ENCODE measurements at regions not wholly inside any gene's neighbourhood (a gene's known extent, or its start where the extent isn't known, plus 50 kb on each side); places are given as distances from the start of the nearest gene placed in this dataset.
"Not testable (repeated sequence)": the region's sequence is repeated elsewhere in the genome, so short reads cannot be mapped to it uniquely, and the experiment has no call there.

- Mint-ChIP-seq H3K36me3 (ENCODE audit: low read depth, unreplicated experiment) (no peaks in the 10 kb centered on the region), H3K4me3 (ENCODE audit: unreplicated experiment) (no peak overlapping the region), H3K4me1 (ENCODE audit: unreplicated experiment) (no peaks in the 10 kb centered on the region), H3K9me3 (ENCODE audit: unreplicated experiment) (no peaks in the 10 kb centered on the region), H3K27ac (ENCODE audit: unreplicated experiment) (no peak overlapping the region), H3K27me3 (ENCODE audit: unreplicated experiment) (peaks cover 1% of the 10 kb centered on the region)
- no peak for TF ChIP-seq CTCF (IDR thresholded peaks at IDR 0.05; ENCODE audit: unreplicated experiment)
- no peak for DNase-seq (ENCODE audit: low spot score)
Observed at GRCh38 chr12:114547636-114548035, 136.3 kb downstream of the TBX3 start.

- no peaks in the 10 kb centered on the region for H3K4me1 Mint-ChIP-seq (ENCODE audit: unreplicated experiment)
- H3K27ac Mint-ChIP-seq (ENCODE audit: unreplicated experiment): no peak overlapping the region
Observed at GRCh38 chr12:114530417-114530816, 124.5 kb upstream of the TBX5 start.

GRCh38 chr12:114529966-114530365 is 124.0 kb upstream of the TBX5 start:
- DNase-seq (ENCODE audit: low spot score): no peak
- Mint-ChIP-seq H3K4me3 (ENCODE audit: unreplicated experiment) (no peak overlapping the region), H3K4me1 (ENCODE audit: unreplicated experiment) (no peaks in the 10 kb centered on the region), H3K36me3 (ENCODE audit: low read depth, unreplicated experiment) (no peaks in the 10 kb centered on the region), H3K9me3 (ENCODE audit: unreplicated experiment) (no peaks in the 10 kb centered on the region), H3K27ac (ENCODE audit: unreplicated experiment) (no peak overlapping the region), H3K27me3 (ENCODE audit: unreplicated experiment) (peaks cover 3% of the 10 kb centered on the region)
- no peak for TF ChIP-seq CTCF (IDR thresholded peaks at IDR 0.05; ENCODE audit: unreplicated experiment)

More at GRCh38 chr12:114530417-114530816, 124.5 kb upstream of the TBX5 start:
- H3K27me3 Mint-ChIP-seq (ENCODE audit: unreplicated experiment): peaks cover 3% of the 10 kb centered on the region
- H3K9me3 Mint-ChIP-seq (ENCODE audit: unreplicated experiment): no peaks in the 10 kb centered on the region
- no peak overlapping the region for H3K4me3 Mint-ChIP-seq (ENCODE audit: unreplicated experiment)
- no peak for DNase-seq (ENCODE audit: low spot score)
- TF ChIP-seq CTCF (IDR thresholded peaks at IDR 0.05; ENCODE audit: unreplicated experiment): no peak
- H3K36me3 Mint-ChIP-seq (ENCODE audit: low read depth, unreplicated experiment): no peaks in the 10 kb centered on the region

- Mint-ChIP-seq H3K4me3 (ENCODE audit: unreplicated experiment) (no peak overlapping the region), H3K4me1 (ENCODE audit: unreplicated experiment) (no peaks in the 10 kb centered on the region), H3K9me3 (ENCODE audit: unreplicated experiment) (no peaks in the 10 kb centered on the region), H3K27me3 (ENCODE audit: unreplicated experiment) (peaks cover 3% of the 10 kb centered on the region), H3K36me3 (ENCODE audit: low read depth, unreplicated experiment) (no peaks in the 10 kb centered on the region), H3K27ac (ENCODE audit: unreplicated experiment) (no peak overlapping the region)
- no peak for TF ChIP-seq CTCF (IDR thresholded peaks at IDR 0.05; ENCODE audit: unreplicated experiment)
- DNase-seq (ENCODE audit: low spot score): no peak
Observed at GRCh38 chr12:114528766-114529165, 122.8 kb upstream of the TBX5 start.

GRCh38 chr12:114521160-114521559 is 115.2 kb upstream of the TBX5 start:
- H3K4me1 Mint-ChIP-seq (ENCODE audit: unreplicated experiment); H3K4me3 Mint-ChIP-seq (ENCODE audit: unreplicated experiment); H3K27ac Mint-ChIP-seq (ENCODE audit: unreplicated experiment); DNase-seq (ENCODE audit: low spot score); H3K27me3 Mint-ChIP-seq (ENCODE audit: unreplicated experiment); H3K36me3 Mint-ChIP-seq (ENCODE audit: low read depth, unreplicated experiment); H3K9me3 Mint-ChIP-seq (ENCODE audit: unreplicated experiment): not testable (repeated sequence)

- no peak overlapping the region for H3K27ac Mint-ChIP-seq (ENCODE audit: unreplicated experiment)
- H3K36me3 Mint-ChIP-seq (ENCODE audit: low read depth, unreplicated experiment): no peaks in the 10 kb centered on the region
- no peaks in the 10 kb centered on the region for H3K4me1 Mint-ChIP-seq (ENCODE audit: unreplicated experiment)
- H3K9me3 Mint-ChIP-seq (ENCODE audit: unreplicated experiment): no peaks in the 10 kb centered on the region
- TF ChIP-seq CTCF (IDR thresholded peaks at IDR 0.05; ENCODE audit: unreplicated experiment): no peak
- no peak overlapping the region for H3K4me3 Mint-ChIP-seq (ENCODE audit: unreplicated experiment)
- H3K27me3 Mint-ChIP-seq (ENCODE audit: unreplicated experiment): no peaks in the 10 kb centered on the region
- DNase-seq (ENCODE audit: low spot score): no peak
Observed at GRCh38 chr12:114512351-114512750, 106.4 kb upstream of the TBX5 start.
